Transverse colon (tissue), 4 donors: ENCODE measurements at regions not wholly inside any gene's neighbourhood (a gene's known extent, or its start where the extent isn't known, plus 50 kb on each side); places are given as distances from the start of the nearest gene placed in this dataset.
"Not testable (repeated sequence)": the region's sequence is repeated elsewhere in the genome, so short reads cannot be mapped to it uniquely, and the experiment has no call there.

Experiments
- DNase-seq: peaks from one replicate; pipeline ENCODE4 v3.0.0-alpha.2; 2019
- H3K27ac ChIP-seq, 4 donors: fragments of 200-600 bp; sonication (generic); 2 replicates each; pipeline ENCODE4 v1.5.1; 2016 to 2018; ENCODE audit warnings: inconsistent platforms in 4 of 4
- H3K27me3 ChIP-seq: fragments of 200-600 bp; sonication (generic); 2 replicates; pipeline ENCODE4 v1.5.1; 2017; ENCODE audit warnings: inconsistent platforms
- H3K36me3 ChIP-seq, 4 donors: fragments of 200-600 bp; sonication (generic); 2 replicates each; pipeline ENCODE4 v1.5.1; 2017 to 2019; ENCODE audit warnings: inconsistent platforms in 4 of 4
- H3K4me1 ChIP-seq, 4 donors: fragments of 200-600 bp; sonication (generic); 2 replicates each; pipeline ENCODE4 v1.5.1; 2017 to 2020; ENCODE audit warnings: inconsistent platforms in 4 of 4
- H3K4me3 ChIP-seq, 4 donors: fragments of 200-600 bp; sonication (generic); 1 replicate in 1 of 4; 2 replicates in 3 of 4; pipeline versions ENCODE4 v1.5.1 to v1.6.1; 2017 to 2019; ENCODE audit warnings: inconsistent platforms in 4 of 4
- H3K9me3 ChIP-seq, 2 donors: fragments of 200-600 bp; sonication (generic); 2 replicates each; pipeline ENCODE4 v1.5.1; 2017 to 2019; ENCODE audit warnings: inconsistent platforms in 2 of 2
- EP300 ChIP-seq: sonication (generic); formaldehyde crosslinking; IDR thresholded peaks from one replicate; pipeline ENCODE4 v1.6.1; 2017; ENCODE audit warnings: antibody characterized with exemption, low read depth
- POLR2A ChIP-seq: fragments of 450-650 bp; IDR thresholded peaks from one replicate; pipeline ENCODE4 v1.6.1; 2016; ENCODE audit warnings: antibody characterized with exemption, mild to moderate bottlenecking, moderate library complexity
- POLR2AphosphoS5 ChIP-seq, 3 donors: sonication (generic); formaldehyde crosslinking; IDR thresholded peaks; one replicate each; pipeline ENCODE4 v1.6.1; 2016; ENCODE audit warnings: antibody characterized with exemption in 3 of 3
- WGBS, 2 donors: methylation state at CpG; one replicate each; pipeline ENCODE4 v1.1.5; 2018; ENCODE audit warnings: low coverage in 1 of 2; 5-methylcytosine and 5-hydroxymethylcytosine counted together
- in situ Hi-C, 4 donors: fragments of 200-750 bp; cut with MboI; loops; one replicate each; pipeline versions ENCODE4 v1.15.0 to v1.15.1; 2017; ENCODE audit warnings: low sequenced_read_pairs in 3 of 4, low pct_ligation_motif_present in 1 of 4, low pct_unique_long_range_greater_than_20kb in 1 of 4
- intact Hi-C: fragments of 100-400 bp; cut with DNase I; formaldehyde crosslinking; loops from one replicate; pipeline ENCODE4 v1.15.1; 2023; ENCODE audit warnings: low total_unique reads
- TF ChIP-seq, protein P1 (sequence below), 5 experiments: fragments of 200-600 bp in 3 of 5; fragments of 450-650 bp in 2 of 5; sonication (generic) in 3 of 5; IDR thresholded peaks; 1 replicate in 2 of 5; 2 replicates in 3 of 5; pipeline ENCODE4 v1.5.1; 2016 to 2017; ENCODE audit warnings: antibody characterized with exemption in 5 of 5, inconsistent platforms in 3 of 5, mild to moderate bottlenecking in 2 of 5, moderate library complexity in 1 of 5

DNA sequence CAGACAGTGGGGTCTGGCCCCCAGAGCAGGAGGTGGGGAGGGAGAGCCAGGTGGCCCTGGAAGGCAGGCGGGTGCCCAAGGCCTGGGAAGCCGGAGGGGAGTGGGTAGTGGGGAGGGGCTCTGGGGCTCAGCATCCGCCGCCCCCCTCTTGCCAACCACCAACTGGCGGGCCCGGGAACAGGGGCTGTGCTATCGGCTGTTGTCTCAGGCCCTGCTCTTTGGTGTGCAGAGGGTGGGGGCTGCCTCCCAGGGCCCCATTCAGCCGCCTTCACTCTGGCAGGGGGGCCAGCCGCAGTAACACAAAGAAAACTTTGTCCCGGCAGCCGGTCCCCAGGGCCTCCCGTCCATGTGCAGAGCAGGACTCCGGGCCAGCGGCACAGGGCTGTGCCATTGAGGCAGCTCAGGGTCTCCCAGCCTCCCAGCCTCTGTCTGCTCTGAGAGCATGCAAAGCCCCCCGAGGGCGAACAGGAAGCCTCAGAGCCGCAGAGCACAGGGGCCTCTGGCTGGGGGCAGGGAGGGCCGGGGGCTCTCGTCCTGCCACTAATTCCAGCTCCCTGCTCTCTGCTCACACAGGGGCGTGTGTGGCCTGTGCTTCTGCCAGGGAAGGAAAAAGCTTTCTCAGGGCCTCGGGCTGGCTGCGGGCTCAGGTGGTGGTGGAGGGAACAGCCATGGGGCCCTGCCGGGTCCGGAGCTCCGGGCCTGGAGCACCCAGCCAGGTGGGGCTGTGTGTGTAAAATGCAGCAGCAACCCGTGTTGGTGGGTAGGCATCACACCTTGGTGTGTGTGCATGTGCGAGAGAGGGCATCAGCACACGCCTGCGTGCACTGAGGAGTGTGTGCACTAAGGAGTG lies 54.2 kb upstream of the NOTCH1 start:
- DNase-seq = no peak
- Histone ChIP-seq H3K27ac (no peak overlapping the region), H3K36me3 (no peaks in the 10 kb centered on the region), H3K9me3 (no peaks in the 10 kb centered on the region), H3K4me3 (no peak overlapping the region), H3K27me3 (no peaks in the 10 kb centered on the region), H3K4me1 (peaks cover 24 to 55% (median 48%) of the 10 kb centered on the region in 4 donors)
- WGBS, 2 donors = 69 to 100% methylated on average over 1 to 24 of the region's 29 CpGs
- in situ Hi-C loops = no loop called here
- no peak for TF ChIP-seq POLR2A
- TF ChIP-seq POLR2AphosphoS5 (IDR thresholded peaks at IDR 0.05) = no peak
- TF ChIP-seq, protein P1, sequence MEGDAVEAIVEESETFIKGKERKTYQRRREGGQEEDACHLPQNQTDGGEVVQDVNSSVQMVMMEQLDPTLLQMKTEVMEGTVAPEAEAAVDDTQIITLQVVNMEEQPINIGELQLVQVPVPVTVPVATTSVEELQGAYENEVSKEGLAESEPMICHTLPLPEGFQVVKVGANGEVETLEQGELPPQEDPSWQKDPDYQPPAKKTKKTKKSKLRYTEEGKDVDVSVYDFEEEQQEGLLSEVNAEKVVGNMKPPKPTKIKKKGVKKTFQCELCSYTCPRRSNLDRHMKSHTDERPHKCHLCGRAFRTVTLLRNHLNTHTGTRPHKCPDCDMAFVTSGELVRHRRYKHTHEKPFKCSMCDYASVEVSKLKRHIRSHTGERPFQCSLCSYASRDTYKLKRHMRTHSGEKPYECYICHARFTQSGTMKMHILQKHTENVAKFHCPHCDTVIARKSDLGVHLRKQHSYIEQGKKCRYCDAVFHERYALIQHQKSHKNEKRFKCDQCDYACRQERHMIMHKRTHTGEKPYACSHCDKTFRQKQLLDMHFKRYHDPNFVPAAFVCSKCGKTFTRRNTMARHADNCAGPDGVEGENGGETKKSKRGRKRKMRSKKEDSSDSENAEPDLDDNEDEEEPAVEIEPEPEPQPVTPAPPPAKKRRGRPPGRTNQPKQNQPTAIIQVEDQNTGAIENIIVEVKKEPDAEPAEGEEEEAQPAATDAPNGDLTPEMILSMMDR (IDR thresholded peaks at IDR 0.05) = no peak
- TF ChIP-seq EP300 = no peak
- intact Hi-C loops = no loop called here

GRCh38 chr9:136599074-136599531 lies 53.3 kb upstream of the NOTCH1 start:
- 64% methylated on average over 16 of the region's 18 CpGs; no CpG with 5 or more reads in 1 of the 2 donors for WGBS, 2 donors
- peaks cover 15 to 45% (median 39%) of the 10 kb centered on the region in 4 donors for H3K4me1 ChIP-seq
- DNase-seq = no peak

GRCh38 chr9:136598390-136599073 lies 52.7 kb upstream of the NOTCH1 start:
- WGBS, 2 donors = 77% methylated on average over 10 of the region's 13 CpGs; no CpG with 5 or more reads in 1 of the 2 donors
- Histone ChIP-seq H3K27ac (peak overlapping the region in 1 of 4 donors; percentile 26), H3K4me1 (peaks cover 14 to 40% (median 34%) of the 10 kb centered on the region in 4 donors)
- intact Hi-C loops, DNase-seq, H3K9me3 ChIP-seq, H3K36me3 ChIP-seq, H3K4me3 ChIP-seq, H3K27me3 ChIP-seq, in situ Hi-C loops: not testable (repeated sequence)

More at GRCh38 chr9:136599074-136599531, 53.3 kb upstream of the NOTCH1 start:
- in situ Hi-C loops = no loop called here
- TF ChIP-seq, protein P1 (IDR thresholded peaks at IDR 0.05) = no peak
- TF ChIP-seq EP300 (no peak), POLR2A (no peak), POLR2AphosphoS5 (IDR thresholded peaks at IDR 0.05) (no peak)
- Histone ChIP-seq H3K36me3 (no peaks in the 10 kb centered on the region), H3K27ac (peak overlapping the region in 1 of 4 donors; percentile 26), H3K27me3 (no peaks in the 10 kb centered on the region), H3K4me3 (no peak overlapping the region), H3K9me3 (no peaks in the 10 kb centered on the region)
- intact Hi-C loops = no loop called here

- in situ Hi-C loops (no loop called here), intact Hi-C loops (no loop called here)
- H3K27ac ChIP-seq = peak overlapping the region in 1 of 4 donors; percentile 59
- TF ChIP-seq POLR2AphosphoS5 (IDR thresholded peaks at IDR 0.05) (no peak), POLR2A (no peak), EP300 (no peak)
- TF ChIP-seq, protein P1 (IDR thresholded peaks at IDR 0.05) = no peak
- H3K4me3 ChIP-seq = no peak overlapping the region
- H3K27me3 ChIP-seq = no peaks in the 10 kb centered on the region
- no peaks in the 10 kb centered on the region for H3K36me3 ChIP-seq
- DNase-seq = no peak
- 82% methylated on average over 9 of the region's 9 CpGs; no CpG with 5 or more reads in 1 of the 2 donors for whole genome bisulfite sequencing, 2 donors
- peaks cover 13 to 34% (median 28%) of the 10 kb centered on the region in 4 donors for H3K4me1 ChIP-seq
- H3K9me3 ChIP-seq = no peaks in the 10 kb centered on the region
These were observed 52.1 kb upstream of the NOTCH1 start for GRCh38 chr9:136597965-136598364.
